ENCODE measurements at regions not wholly inside any gene's neighbourhood (a gene's known extent, or its start where the extent isn't known, plus 50 kb on each side); places are given as distances from the start of the nearest gene placed in this dataset.

DNA sequence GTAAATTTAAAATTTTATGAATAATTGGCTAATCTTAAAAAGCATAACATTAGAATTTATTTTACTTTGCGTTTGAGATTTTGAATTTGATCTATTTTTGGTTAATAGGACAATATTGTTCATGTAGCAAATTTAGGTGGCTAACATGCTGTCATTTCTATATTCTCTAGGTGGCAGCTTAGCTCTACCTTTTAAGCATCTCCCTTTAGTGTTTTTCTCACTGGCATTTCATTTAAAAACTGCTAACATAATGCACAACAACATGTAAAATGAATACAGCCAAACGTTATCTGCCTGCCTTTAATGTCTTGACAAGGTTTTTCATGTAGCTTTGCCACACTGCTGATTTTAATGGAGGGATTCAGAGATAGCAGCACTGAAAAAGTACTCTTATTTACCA lies 272.4 kb upstream of the FBXO33 start:
- H2AFZ ChIP-seq (ENCODE audit: low read depth) = no peak overlapping the region
- H3K27ac ChIP-seq (ENCODE audit: low read depth in 2 of 2, low read length in 1 of 2) = no peak overlapping the region
- no peaks in the 10 kb centered on the region for H3K27me3 ChIP-seq (ENCODE audit: insufficient read depth)
- H3K4me1 ChIP-seq (ENCODE audit: control insufficient read depth in 1 of 2, insufficient read depth in 2 of 2, low read depth in 1 of 2, low read length in 1 of 2) = no peaks in the 10 kb centered on the region
- no peaks in the 10 kb centered on the region for H3K79me2 ChIP-seq (ENCODE audit: insufficient read depth)
- POLR2A ChIA-PET = no interaction called here
- no peak overlapping the region for H3K9ac ChIP-seq
- CTCF ChIA-PET = no interaction called here
- H3K36me3 ChIP-seq (replicated peaks in 1 of 2; ENCODE audit: control insufficient read depth in 1 of 2, insufficient read depth in 2 of 2, low read length in 1 of 2) = no peaks in the 10 kb centered on the region
- WGBS (ENCODE audit: low lambda C conversion rate) = 0% methylated on average over 2 of the region's 2 CpGs
- H3K9me2 ChIP-seq = no peaks in the 10 kb centered on the region
- no peak overlapping the region for H3K4me2 ChIP-seq
- H3F3A ChIP-seq (replicated peaks; ENCODE audit: insufficient read depth) = no peaks in the 10 kb centered on the region
- H3K4me3 ChIP-seq (ENCODE audit: low read depth in 2 of 2, low read length in 1 of 2) = no peak overlapping the region
- H4K20me1 ChIP-seq (ENCODE audit: insufficient read depth) = no peaks in the 10 kb centered on the region
- no peak for DNase-seq
- no peaks in the 10 kb centered on the region for H3K9me3 ChIP-seq
- TF ChIP-seq RFX5 (IDR thresholded peaks at IDR 0.05; ENCODE audit: low read length) (no peak), MEF2A (IDR thresholded peaks at IDR 0.05; ENCODE audit: borderline replicate concordance, low read depth) (no peak), SMC3 (IDR thresholded peaks at IDR 0.05; ENCODE audit: low read depth, low read length) (no peak), YY1 (IDR thresholded peaks at IDR 0.05; ENCODE audit: low read depth) (no peak), ELF1 (IDR thresholded peaks at IDR 0.05) (no peak), SIN3A (IDR thresholded peaks at IDR 0.05; ENCODE audit: borderline replicate concordance, low read depth, low read length) (no peak), NRF1 (IDR thresholded peaks at IDR 0.05; ENCODE audit: low read depth, low read length) (no peak), TCF12 (IDR thresholded peaks at IDR 0.05) (no peak)
- TF ChIP-seq, protein P1, sequence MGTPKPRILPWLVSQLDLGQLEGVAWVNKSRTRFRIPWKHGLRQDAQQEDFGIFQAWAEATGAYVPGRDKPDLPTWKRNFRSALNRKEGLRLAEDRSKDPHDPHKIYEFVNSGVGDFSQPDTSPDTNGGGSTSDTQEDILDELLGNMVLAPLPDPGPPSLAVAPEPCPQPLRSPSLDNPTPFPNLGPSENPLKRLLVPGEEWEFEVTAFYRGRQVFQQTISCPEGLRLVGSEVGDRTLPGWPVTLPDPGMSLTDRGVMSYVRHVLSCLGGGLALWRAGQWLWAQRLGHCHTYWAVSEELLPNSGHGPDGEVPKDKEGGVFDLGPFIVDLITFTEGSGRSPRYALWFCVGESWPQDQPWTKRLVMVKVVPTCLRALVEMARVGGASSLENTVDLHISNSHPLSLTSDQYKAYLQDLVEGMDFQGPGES (IDR thresholded peaks at IDR 0.05; ENCODE audit: low read depth, low read length) = no peak
- TF ChIP-seq, protein P2, sequence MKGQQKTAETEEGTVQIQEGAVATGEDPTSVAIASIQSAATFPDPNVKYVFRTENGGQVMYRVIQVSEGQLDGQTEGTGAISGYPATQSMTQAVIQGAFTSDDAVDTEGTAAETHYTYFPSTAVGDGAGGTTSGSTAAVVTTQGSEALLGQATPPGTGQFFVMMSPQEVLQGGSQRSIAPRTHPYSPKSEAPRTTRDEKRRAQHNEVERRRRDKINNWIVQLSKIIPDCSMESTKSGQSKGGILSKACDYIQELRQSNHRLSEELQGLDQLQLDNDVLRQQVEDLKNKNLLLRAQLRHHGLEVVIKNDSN (IDR thresholded peaks at IDR 0.05; ENCODE audit: borderline replicate concordance, low read depth) = no peak

DNA sequence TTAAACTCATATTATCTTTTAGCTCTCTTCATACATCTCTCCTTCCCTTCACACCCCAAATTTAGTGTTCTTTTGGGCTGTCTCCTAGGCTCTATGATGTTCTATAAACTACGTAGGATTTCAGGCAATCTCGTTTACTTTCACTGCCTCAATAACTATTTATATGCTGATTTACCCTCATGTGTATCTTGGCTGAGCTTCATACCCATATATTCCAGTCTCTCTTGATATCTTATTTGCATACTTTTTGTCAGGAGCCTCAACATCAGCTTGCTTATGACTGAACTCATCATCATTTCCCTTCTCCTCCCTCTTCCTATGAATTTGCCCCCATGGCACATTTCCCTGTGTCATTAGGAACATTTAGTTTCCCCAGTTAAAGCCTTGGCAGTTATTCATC lies 262.1 kb upstream of the FBXO33 start:
- Histone ChIP-seq H3K9me2 (no peaks in the 10 kb centered on the region), H3K4me2 (no peak overlapping the region), H3K79me2 (ENCODE audit: insufficient read depth) (no peaks in the 10 kb centered on the region), H3K36me3 (replicated peaks in 1 of 2; ENCODE audit: control insufficient read depth in 1 of 2, insufficient read depth in 2 of 2, low read length in 1 of 2) (no peaks in the 10 kb centered on the region), H3K4me3 (ENCODE audit: low read depth in 2 of 2, low read length in 1 of 2) (no peak overlapping the region), H4K20me1 (ENCODE audit: insufficient read depth) (no peaks in the 10 kb centered on the region), H3K4me1 (ENCODE audit: control insufficient read depth in 1 of 2, insufficient read depth in 2 of 2, low read depth in 1 of 2, low read length in 1 of 2) (no peaks in the 10 kb centered on the region), H3K9me3 (no peaks in the 10 kb centered on the region), H3K9ac (no peak overlapping the region), H2AFZ (ENCODE audit: low read depth) (no peak overlapping the region), H3K27ac (ENCODE audit: low read depth in 2 of 2, low read length in 1 of 2) (no peak overlapping the region), H3K27me3 (ENCODE audit: insufficient read depth) (no peaks in the 10 kb centered on the region), H3F3A (replicated peaks; ENCODE audit: insufficient read depth) (no peaks in the 10 kb centered on the region)
- CTCF ChIA-PET = no interaction called here
- DNase-seq = no peak
- POLR2A ChIA-PET = no interaction called here
- WGBS (ENCODE audit: low lambda C conversion rate) = 0% methylated on average over 2 of the region's 2 CpGs
- TF ChIP-seq, protein P3, sequence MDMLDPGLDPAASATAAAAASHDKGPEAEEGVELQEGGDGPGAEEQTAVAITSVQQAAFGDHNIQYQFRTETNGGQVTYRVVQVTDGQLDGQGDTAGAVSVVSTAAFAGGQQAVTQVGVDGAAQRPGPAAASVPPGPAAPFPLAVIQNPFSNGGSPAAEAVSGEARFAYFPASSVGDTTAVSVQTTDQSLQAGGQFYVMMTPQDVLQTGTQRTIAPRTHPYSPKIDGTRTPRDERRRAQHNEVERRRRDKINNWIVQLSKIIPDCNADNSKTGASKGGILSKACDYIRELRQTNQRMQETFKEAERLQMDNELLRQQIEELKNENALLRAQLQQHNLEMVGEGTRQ (IDR thresholded peaks at IDR 0.05; ENCODE audit: borderline replicate concordance, low read depth, low read length) = no peak
- TF ChIP-seq GATA2 (CRISPR knock-in tag; IDR thresholded peaks at IDR 0.05) (no peak), EZH2phosphoT487 (IDR thresholded peaks at IDR 0.05; ENCODE audit: borderline replicate concordance, low read depth) (no peak), FOXM1 (IDR thresholded peaks at IDR 0.05; ENCODE audit: low read depth) (no peak), JUND (IDR thresholded peaks at IDR 0.05) (no peak), TEAD4 (IDR thresholded peaks at IDR 0.05; ENCODE audit: borderline replicate concordance, insufficient read depth) (no peak), YY1 (IDR thresholded peaks at IDR 0.05; ENCODE audit: low read depth) (no peak), RFX5 (IDR thresholded peaks at IDR 0.05; ENCODE audit: low read length) (no peak), MEF2A (IDR thresholded peaks at IDR 0.05; ENCODE audit: borderline replicate concordance, low read depth) (no peak), FOSL2 (IDR thresholded peaks at IDR 0.05; ENCODE audit: borderline replicate concordance, low read depth) (no peak)
- TF ChIP-seq, protein P2 (IDR thresholded peaks at IDR 0.05; ENCODE audit: borderline replicate concordance, low read depth) = no peak
